Middle frontal gyrus (tissue), 1 donor: ENCODE measurements at regions not wholly inside any gene's neighbourhood (a gene's known extent, or its start where the extent isn't known, plus 50 kb on each side); places are given as distances from the start of the nearest gene placed in this dataset.

Experiments used
- DNase-seq: peaks from one replicate; pipeline ENCODE4 v3.0.0-alpha.2; 2015; ENCODE audit warnings: low spot score; ENCODE audit errors: extremely low spot score

DNA sequence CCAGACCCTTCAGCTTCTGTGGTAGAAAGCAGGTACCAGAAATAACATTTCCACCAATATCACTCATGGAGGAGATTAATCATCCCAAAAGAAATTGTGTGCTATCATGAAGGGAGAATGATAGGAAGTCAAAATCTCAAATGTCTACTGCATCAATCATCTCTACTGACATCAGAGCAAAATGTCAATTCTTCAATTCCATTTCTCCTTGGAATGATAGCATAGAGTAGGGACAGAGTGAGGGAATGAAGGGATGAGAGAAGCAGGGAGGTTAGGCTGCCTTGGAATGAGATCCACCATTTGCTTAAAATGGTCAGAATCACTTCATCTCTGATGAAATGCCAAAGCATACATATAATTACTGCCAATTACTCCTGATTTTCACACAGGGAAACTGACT lies 371.8 kb upstream of the ACVR2A start:
- no peak for DNase-seq

- no peak for DNase-seq
Measured at GRCh38 chr2:147471126-147471525, 373.7 kb upstream of the ACVR2A start.

GRCh38 chr2:147469471-147469870 lies 375.4 kb upstream of the ACVR2A start:
- DNase-seq: no peak

GRCh38 chr2:147468963-147469362 lies 375.9 kb upstream of the ACVR2A start:
- no peak for DNase-seq

DNA sequence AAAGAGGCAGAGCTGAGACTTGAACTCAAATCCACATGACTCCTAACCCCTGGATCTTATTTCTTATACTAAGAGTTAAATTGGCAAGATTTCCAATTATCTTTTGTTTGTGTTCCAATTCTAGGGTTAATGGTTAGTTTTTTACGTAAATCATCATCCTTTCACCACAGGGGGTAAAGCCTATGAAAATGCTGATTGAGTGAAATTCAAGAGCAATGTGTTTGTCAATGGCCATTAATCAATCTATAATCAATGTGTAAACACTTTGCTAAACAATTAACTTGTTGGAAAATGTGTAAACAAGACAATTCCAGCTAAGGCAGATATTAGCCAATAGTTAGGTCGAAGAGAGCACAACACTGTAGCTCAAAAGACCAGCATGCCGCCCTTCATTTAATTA lies 376.5 kb upstream of the ACVR2A start:
- DNase-seq: no peak

DNA sequence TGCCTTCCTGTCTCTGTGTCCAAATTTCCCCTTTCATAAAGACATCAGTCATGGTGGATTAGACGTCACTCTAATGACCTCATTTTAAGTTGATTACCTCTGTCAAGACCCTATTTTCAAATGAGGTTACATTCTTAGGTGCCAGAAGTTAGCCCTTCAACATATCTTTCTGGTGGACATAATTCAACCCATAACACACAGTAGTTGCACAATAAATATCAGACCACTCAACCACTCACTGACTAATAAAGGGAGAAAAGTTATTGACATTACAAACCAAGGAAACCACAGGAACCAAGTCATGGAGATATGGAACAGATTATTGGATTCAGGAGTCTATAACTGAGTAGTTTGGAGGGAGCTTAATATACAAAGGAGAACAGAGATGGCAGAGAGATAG lies 377.4 kb upstream of the ACVR2A start:
- DNase-seq: no peak

DNA sequence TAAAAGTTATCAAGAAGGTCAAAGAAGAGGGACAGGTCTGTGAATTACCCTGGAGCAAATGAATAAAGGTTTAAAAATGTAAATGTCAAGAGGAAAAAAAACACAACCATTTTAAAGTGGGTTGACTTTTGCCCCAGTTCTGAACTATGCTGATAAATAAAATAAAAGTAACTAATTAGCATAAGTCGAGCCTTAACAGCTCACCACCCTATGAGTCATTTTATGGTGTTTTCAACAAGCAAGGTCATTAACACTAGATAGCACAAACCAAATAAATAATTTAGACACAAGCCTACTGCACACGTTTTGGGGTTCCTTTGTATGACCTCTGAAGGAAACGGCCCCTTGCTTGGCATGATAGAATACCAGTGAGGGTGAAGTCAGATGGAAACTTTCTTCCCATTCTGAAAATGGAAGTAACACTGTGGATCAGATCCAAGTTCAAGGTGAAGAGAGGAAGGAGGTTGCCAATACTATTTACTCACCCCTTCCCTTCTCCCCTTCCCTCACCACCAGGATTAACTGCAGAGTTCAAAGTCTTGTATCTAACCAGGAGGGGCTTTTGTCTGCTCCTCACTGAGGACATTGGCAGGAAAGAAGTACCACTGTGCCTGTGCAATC lies 380.0 kb upstream of the ACVR2A start:
- no peak for DNase-seq

DNA sequence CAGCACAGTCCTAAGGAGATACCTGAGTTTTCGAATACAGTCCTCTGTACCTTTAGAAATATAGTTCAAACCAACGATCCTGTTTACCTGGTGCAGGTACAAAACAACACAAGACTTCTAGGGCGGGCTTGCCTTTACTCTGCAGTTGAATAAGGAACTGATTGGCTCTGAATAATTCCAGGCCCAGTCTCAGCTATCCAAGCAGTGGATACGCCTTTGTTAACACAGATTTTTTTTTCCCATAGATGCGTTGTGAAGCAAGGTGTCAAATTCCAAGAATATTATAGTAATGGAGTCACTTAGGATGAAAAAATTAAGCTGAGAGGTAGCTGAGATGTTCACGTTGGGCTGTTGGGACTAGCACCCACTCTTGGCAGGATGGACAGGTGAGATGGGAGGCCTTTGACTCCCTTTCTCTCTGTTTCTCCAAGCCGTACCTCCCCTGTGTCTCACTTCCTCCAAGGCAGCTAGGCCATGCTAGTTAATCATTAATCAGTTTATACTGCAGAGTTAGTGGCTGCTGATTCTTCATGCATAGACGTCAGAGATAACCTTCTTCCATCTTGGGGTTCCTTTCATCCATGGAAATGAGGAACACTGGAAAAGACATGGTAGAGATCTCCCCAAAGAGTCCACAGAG lies 380.8 kb upstream of the ACVR2A start:
- no peak for DNase-seq

GRCh38 chr2:147460155-147460554 lies 384.7 kb upstream of the ACVR2A start:
- no peak for DNase-seq

DNA sequence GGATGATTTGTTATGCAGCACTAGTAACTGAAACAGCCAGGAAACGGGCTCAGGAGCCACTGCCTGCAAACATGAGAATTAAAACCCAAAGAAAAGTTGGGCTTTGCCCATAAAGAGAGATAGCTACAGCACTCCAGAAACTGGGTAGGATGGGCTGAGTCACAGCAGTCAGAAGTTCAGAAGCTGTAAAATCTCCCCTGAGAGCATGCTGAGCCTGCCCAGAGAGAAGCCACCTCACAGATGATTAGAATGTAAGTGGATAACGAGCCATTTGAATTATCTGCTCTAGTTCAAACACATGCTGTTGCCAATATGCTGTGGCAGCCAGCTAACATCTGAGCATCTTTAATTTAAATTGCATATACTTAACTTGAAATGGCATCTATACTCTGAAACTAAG lies 388.1 kb upstream of the ACVR2A start:
- DNase-seq: no peak

GRCh38 chr2:147451902-147452515 lies 392.8 kb upstream of the ACVR2A start:
- no peak for DNase-seq

- no peak for DNase-seq
Measured at GRCh38 chr2:147450661-147451510, 393.9 kb upstream of the ACVR2A start.

DNA sequence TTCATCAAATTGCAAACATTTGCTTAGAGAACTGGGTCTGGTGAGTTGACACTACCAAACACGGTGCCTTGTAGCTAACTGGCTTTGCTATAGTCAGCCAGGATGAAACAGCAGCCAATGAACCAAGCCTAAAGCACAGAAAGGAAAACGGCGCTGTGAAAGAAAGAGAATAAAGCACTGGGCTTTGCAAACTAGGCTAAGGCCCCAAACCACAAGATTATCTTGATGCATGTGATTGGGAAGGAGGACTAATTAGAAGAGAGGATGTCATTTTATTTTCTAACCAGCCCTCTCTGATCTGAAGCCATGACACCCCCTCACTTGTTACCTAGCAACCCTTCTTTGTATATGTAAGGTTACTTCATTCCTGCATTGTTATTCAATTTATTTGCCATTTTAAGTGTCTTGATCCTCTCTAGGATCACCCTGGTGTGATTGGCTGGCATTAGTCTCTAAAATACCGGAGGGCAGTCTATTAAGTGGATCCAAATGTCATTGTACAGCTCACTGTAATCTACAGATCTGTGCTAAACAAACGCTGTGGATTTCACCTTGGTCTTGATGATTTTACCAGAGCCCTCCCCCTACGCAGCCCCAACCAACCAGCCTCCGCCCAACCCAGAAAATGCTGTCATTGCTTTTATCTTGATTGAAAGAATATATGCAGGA lies 395.4 kb upstream of the ACVR2A start:
- DNase-seq: no peak

GRCh38 chr2:147442816-147443215 lies 402.0 kb upstream of the ACVR2A start:
- no peak for DNase-seq

- no peak for DNase-seq
Measured at GRCh38 chr2:147441182-147441581, 403.6 kb upstream of the ACVR2A start.

DNA sequence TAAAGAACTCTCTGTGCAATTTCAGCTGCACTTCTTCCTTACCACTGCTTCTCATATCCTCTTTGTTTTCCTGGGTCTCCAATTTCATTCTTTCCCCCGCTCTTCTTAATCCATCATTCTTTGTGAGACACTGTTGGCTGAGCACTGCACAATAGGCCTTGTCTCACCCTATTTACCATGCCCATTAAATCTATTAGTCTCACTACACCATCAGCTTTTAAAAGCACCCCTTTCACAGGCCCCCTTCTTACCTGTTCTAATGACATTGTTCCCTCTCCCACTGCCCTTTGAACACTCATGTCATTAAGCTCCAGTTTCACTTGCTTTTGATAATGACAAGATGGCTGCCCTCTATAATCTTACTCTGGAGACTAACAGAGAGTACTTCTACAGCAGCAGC lies 404.1 kb upstream of the ACVR2A start:
- DNase-seq: no peak

- no peak for DNase-seq
Measured at GRCh38 chr2:147439986-147440385, 404.8 kb upstream of the ACVR2A start.

DNA sequence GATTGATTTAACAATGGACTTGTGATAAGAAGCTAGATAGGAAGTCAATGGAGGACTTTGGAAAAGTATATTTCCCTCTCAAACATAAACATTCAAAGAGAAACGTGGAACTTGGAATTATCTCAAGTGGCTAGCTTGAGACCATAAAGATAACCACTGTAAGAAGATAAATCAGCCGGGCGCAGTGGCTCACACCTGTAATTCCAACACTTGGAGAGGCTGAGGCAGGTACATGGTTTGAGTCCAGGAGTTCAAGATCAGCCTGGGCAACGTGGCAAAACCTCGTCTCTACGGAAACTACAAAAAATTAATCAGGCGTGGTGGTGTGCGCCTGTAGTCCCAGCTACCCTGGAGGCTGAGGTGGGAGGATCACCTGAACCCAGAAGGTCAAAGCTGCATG lies 405.9 kb upstream of the ACVR2A start:
- DNase-seq: no peak

- no peak for DNase-seq
Measured at GRCh38 chr2:147433822-147434221, 411.0 kb upstream of the ACVR2A start.

- DNase-seq: no peak
Measured at GRCh38 chr2:147430408-147430807, 414.4 kb upstream of the ACVR2A start.

GRCh38 chr2:147428120-147428747 lies 416.6 kb upstream of the ACVR2A start:
- no peak for DNase-seq
